ENCODE measurements at regions not wholly inside any gene's neighbourhood (a gene's known extent, or its start where the extent isn't known, plus 50 kb on each side); places are given as distances from the start of the nearest gene placed in this dataset.

- DNase-seq, result no peak
These were observed 308.1 kb upstream of the MPDZ start for GRCh38 chr9:13587571-13587970.

- no peak for DNase-seq
These were observed 307.3 kb upstream of the MPDZ start for GRCh38 chr9:13586587-13587374.

DNA sequence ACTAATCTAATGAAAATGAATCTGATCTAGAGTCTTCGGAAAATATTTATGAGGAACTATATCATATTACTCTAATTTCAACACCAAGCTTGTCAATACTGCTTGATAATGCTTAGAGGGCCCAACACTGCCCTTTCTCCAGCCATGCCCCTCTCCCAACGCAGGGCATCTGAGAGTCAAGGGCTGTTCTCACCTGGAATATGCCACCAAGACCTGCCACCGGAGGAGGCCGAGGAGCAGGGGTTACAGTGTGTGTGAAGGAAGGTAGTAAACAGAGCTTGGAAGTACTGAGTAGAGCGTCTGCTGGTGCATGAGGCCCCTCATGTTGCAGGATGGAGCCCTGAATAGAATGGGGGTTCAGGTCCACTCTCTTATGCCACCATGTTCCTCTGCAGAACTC is 301.3 kb upstream of the MPDZ start:
- no peak for DNase-seq

DNA sequence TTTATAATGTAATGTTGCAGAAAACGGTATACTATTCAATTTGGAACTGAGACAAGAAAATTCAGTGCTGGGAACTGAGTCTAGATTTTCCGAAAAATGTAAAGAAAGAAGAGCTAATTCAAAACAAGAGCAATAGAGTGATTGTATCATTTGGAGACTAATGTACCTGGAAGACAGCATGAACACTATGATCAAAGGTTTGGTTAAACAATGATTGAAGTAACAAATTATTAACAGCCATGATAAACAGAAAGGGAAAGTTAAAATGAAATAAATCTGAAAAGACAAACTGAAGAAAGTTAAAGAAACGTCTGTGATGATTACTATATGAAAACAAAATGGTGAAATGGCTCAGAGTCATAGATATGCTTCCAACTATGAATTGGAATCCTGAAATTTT is 300.6 kb upstream of the MPDZ start:
- no peak for DNase-seq

DNA sequence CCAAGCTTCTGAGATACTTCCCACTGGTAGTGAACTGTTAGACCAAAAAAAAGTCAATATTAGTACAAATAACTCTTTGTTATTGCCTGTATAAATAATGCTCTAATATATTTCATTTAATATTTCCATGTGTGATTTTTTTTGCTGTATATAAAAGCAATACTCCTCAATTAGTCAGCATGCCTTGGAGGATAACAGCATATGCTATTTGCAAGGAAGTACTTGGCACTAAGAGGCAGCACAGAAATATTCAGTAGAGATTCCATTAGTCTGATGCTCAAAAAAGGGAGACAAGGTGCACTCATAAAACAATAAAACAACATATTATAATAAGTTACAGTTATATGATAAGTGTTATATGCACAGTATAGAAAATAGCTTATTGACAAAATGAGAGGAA is 296.6 kb upstream of the MPDZ start:
- no peak for DNase-seq

DNA sequence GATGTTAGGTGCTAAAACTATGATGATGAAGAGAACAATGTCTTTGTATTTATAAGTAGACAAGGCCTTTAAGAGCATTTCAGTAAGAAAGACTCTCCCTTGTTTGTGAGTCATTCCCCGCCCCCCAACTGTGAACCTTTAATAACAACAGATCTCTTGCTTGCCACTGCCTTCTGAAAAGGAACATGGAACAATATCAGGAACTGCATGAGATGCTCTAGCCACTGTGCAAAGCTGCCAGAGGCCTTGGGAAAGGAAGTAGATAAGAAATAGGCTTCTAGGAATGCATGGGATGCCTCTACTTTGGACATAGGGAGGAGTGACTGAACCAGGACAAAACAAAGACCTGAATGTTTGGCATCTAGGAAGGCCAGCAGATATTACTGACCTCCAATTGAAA is 296.1 kb upstream of the MPDZ start:
- no peak for DNase-seq

- DNase-seq, result no peak
These were observed 290.8 kb upstream of the MPDZ start for GRCh38 chr9:13570068-13570974.

DNA sequence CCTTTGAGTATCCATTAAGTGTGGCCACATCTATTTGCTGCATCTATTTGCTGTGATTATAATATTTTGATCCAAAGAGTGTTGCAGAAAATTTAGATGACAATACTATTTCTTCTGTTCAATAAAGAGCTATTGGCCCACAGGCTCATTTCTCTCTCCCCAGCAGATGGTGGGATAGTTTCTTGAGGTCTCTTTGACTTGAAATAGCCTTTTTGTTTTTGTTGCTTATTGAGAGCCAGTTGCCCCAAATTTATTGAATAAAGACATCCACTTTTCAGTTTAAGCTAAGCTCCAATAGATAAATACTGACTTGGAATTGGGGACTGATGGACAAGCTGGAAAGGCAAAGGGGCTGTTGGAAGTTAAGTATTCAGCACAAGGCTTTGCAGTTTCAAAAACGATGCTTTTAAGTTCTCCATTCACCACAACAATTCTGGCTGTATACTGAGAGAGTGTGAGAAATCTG is 290.1 kb upstream of the MPDZ start:
- no peak for DNase-seq

DNA sequence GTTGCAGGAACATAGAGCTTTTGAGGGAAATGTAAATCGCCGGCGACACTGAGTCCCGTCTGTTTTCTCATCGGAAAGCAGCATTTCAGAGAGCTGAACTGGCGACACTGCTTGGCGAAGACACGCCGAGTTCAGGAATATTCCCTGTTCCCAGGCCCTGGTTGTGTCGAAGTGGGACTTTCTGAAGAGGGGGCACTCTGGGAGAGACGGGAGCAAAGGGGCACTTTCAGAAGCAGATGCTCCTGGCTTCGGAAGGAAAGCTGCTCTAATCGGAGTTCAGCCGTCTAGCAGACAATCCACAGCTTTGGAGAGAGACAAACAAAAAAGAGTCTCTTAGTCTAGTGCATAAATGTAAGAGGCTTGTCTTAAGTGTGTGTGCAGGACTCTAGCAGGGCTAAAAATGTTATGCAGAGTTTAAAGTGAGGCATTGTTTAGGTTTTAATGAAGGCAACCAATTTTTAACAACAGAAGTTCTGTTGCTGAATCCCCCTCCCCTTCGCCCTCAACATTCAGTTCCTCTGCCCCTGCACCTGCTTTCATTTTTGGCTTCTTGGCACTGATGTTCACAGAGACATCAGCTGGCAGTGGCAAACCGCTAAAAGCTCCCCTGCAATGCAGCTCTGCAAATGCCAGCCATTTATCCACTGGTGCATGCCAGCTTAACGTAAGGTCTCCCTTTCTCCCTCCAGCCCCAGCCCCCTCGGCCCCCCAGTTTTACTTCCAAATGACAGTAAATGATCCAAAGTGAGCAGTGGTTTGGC is 289.5 kb upstream of the MPDZ start:
- DNase-seq, result no peak

DNA sequence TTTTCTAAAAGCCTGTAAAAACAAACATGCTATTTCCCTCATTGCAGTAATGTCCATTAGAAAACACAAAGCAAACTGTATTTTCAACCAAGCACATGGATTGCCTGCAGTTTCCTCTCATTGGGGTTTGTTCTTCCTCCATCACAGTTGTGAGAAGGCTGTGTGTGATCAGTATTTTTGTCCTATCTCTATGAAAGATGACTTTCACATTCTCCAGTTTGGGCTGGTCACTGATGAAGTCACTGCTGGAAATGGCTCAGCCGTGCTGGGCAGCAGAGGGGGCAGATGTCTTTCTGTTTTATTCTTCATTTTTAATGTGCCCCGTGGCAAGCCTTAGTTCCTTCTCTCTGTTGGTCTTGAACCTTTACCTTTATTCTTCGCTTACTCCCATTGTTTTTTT is 288.9 kb upstream of the MPDZ start:
- no peak for DNase-seq

DNA sequence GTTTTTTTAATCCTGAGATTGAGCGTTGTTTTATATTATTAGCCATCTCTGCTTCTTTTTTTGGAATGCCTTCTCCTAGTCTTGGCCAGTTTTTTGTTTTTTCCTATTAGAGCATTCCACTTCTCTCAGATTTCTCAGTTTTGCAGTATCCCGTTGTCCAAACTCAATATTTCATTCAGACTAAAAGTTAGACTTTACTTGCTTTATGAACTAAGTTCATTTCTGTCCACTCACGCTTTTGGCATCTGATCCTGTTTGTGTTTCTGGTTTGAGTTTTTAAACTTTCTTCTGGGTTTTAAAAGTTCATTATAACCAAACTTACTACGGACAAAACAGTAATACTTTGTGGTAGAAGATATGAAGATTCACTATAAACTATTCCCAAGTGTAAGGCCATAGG is 288.3 kb upstream of the MPDZ start:
- no peak for DNase-seq

DNA sequence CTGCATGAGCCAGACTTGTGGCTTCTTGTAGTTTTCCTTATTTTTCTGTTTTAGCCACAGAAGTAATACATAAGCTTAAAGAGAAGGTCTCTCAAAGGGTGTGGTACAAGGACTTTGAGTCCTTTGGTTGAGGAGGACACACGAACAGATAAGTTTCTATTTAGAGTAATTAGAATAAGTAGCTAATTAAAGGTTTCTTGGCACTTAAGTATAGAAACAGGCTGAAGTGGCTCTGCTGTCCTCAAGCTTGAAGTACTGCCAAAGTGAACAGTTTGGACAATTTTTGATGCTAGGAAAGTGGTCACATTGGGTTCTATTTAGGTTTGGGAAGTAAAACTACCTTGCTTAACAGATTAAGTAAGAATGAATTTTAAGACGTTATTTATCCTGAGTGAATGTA is 278.3 kb upstream of the MPDZ start:
- no peak for DNase-seq

- DNase-seq, result no peak
These were observed 277.2 kb upstream of the MPDZ start for GRCh38 chr9:13556656-13557055.

DNA sequence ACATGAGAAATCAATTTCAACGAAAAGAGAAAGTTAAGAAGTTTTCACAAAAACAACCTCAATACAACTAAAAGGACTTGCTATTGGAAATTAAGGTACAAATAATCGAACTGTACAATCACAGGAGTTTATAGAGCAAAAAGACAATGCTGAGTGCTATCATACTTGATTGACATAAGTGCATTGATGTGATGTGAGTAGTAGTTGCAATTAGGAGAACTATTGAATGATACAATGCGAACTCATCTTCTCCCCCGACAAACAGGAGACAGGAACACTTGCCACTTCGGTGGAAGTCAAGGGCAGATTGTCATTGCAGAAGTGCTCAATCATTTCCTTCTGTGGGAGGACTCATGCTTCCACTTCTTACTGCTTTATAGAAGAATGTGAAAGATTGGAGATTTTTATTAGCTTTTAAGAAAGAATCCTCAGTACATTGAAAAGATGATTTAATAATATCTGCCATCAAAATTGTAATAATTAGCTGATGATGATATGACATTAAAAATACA is 276.6 kb upstream of the MPDZ start:
- no peak for DNase-seq

DNA sequence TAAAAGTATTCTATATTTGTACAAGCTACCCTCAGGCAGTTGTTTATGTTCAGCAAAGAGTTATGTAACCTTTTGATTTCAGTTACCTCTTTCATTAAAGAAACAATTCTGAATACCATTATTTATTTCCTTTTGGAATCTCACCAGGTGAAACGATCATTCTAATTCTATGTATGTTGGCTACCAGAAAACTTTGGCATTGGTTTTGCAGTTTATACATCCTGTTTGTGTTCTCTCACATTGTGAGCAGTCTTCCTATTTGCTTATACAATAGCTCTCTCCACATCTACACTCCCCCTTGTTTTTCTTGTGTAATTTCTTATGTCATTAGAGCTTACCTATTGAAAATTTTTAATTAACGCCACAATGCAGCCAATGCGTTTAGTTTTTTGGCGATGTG is 276.0 kb upstream of the MPDZ start:
- no peak for DNase-seq

DNA sequence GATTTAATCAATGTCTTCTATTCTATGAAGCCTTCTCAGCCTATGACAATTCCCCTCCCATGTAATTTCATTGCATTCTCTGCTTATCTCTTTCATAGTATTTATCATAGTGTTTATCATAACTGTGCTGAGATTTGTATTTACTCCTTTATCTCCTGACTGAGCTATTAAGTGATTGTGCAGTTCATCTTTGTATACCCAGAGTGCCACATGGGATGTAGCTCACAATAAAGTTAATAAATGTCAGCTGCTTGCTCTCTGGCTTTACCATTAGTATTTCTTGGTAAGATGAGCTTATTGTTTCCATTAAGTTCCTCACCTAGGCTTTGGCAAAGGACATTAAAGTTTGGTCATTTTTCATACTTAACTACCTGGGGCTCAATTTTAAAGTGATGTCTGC is 275.1 kb upstream of the MPDZ start:
- DNase-seq, result no peak

GRCh38 chr9:13552606-13553215 is 273.2 kb upstream of the MPDZ start:
- no peak for DNase-seq

- DNase-seq, result no peak
These were observed 271.0 kb upstream of the MPDZ start for GRCh38 chr9:13550519-13550918.

- DNase-seq, result no peak
These were observed 269.0 kb upstream of the MPDZ start for GRCh38 chr9:13548535-13548934.

GRCh38 chr9:13535141-13535540 is 255.6 kb upstream of the MPDZ start:
- no peak for DNase-seq

DNA sequence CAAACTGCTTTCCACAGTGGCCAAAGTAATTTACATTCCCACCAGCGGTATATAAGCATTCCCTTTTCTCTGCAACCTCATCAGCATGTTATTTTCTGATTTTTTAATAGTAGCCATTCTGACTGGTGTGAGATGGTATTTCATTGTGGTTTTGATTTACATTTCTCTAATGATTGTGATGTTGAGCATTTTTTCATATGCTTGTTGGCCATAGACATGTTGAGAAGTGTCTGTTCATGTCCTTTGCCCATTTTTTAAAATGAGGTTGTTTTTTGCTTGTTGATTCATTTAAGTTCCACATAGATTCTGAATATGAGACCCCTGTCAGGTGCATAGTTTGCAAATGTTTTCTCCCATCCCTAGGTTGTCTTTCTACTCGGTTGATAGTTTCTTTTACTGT is 254.5 kb upstream of the MPDZ start:
- DNase-seq, result no peak

DNA sequence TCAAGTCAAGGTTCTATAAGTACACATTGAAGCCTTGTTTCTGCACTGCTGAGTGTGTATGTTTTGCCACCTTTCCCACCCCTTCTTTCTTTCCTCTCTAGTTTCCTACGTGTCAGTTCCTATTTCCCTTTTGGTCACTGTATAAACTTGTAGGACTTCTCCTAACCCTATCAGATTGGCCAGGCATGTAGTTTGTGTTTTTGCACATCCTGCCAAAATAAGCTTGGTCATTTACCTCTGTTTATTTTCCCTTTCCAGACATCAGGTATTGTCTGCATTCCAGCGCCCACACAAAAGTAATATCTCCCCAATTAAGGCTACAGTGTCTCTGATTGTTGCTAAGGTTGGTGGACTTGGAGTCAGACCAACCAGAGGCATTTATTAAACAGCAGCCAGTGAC is 252.9 kb upstream of the MPDZ start:
- DNase-seq, result no peak
